ENCODE measurements at regions not wholly inside any gene's neighbourhood (a gene's known extent, or its start where the extent isn't known, plus 50 kb on each side); places are given as distances from the start of the nearest gene placed in this dataset.

- no peak for FAIRE-seq
- CTCF ChIA-PET (ENCODE audit: low intra/inter-chr PET ratio) = interaction anchor here (0.7 to 2.8 kb wide), 4 partner anchors 48 to 327 kb away, joined by 3 to 21 read pairs (median 12); no protein-coding TSS in a partner anchor
- Histone ChIP-seq H3K9me3 (replicated peaks; ENCODE audit: control insufficient read depth, insufficient read depth, low read depth, low read length) (no peaks in the 10 kb centered on the region), H3K9me1 (ENCODE audit: control insufficient read depth, insufficient read depth, low read length) (no peaks in the 10 kb centered on the region), H2AFZ (ENCODE audit: low read depth, low read length) (no peak overlapping the region), H3K9ac (ENCODE audit: insufficient read depth in 1 of 2, low read depth in 2 of 2, low read length in 2 of 2) (no peak overlapping the region), H3K27ac (ENCODE audit: extremely low read depth, low read depth, low read length) (no peak overlapping the region), H4K20me1 (replicated peaks; ENCODE audit: control insufficient read depth, insufficient read depth, low read length) (0 out of 2 replicates have a peak, but pooled peaks cover 2% of the 10 kb centered on the region), H3K4me3 (no peak overlapping the region), H3K4me1 (replicated peaks in 1 of 2; ENCODE audit: control insufficient read depth in 2 of 2, insufficient read depth in 2 of 2, low read length in 2 of 2) (no peaks in the 10 kb centered on the region), H3K36me3 (ENCODE audit: control insufficient read depth, insufficient read depth, low read length) (no peaks in the 10 kb centered on the region), H3K4me2 (ENCODE audit: insufficient read depth, low read length) (no peak overlapping the region), H3K27me3 (ENCODE audit: control insufficient read depth in 2 of 2, insufficient read depth in 2 of 2, low read length in 2 of 2) (peaks cover 0 to 4% of the 10 kb centered on the region in 2 experiments; a peak in 1 of 5 replicates), H3K79me2 (ENCODE audit: control insufficient read depth, insufficient read depth, low read length) (no peaks in the 10 kb centered on the region)
- in situ Hi-C loops (cut with MboI) (no loop called here), intact Hi-C loops (cut with micrococcal nuclease) (loop anchor here (2.0 kb wide), 1 partner anchor 180 kb away; no protein-coding TSS in a partner anchor)
- 0% methylated on average over 5 of the region's 5 CpGs for WGBS (ENCODE audit: insufficient coverage, low coverage, missing lambda C conversion rate)
- no peak for TF ChIP-seq SLC30A9 (CRISPR knock-in tag; IDR thresholded peaks at IDR 0.05)
- 0 out of 2 replicates have a peak, but pooled peaks have one; percentile 21 for TF ChIP-seq RFX1 (IDR thresholded peaks at IDR 0.05)
- TF ChIP-seq CUX1 (CRISPR knock-in tag; IDR thresholded peaks at IDR 0.05) = no peak
- BruUV-seq (replicated peaks) = no TSS peak
- DNase-seq (ENCODE audit: extremely low read depth in 1 of 4, low spot score in 3 of 4) = no peak
- no peak for ATAC-seq
- POLR2A ChIA-PET = interaction anchor here (0.5 to 1.0 kb wide), 7 partner anchors 15 to 335 kb away, joined by 3 to 4 read pairs (median 3); partner anchors contain the start of gene TRIM59
These were observed 62.8 kb upstream of the C3orf80 start for GRCh38 chr3:160162440-160162839.

Data from K562 (cell line).